Erythroblast (primary cell): ENCODE measurements at regions not wholly inside any gene's neighbourhood (a gene's known extent, or its start where the extent isn't known, plus 50 kb on each side); places are given as distances from the start of the nearest gene placed in this dataset.

ENCODE experiments used
- GATA1 ChIP-seq: IDR thresholded peaks from 2 replicates; pipeline ENCODE4 v1.6.1; 2011; ENCODE audit warnings: low read depth, mild to moderate bottlenecking, control low read depth, low read length, moderate library complexity
- POLR2A ChIP-seq: IDR thresholded peaks from 2 replicates; pipeline ENCODE4 v1.6.1; 2011; ENCODE audit warnings: mild to moderate bottlenecking, low read length

GRCh38 chr4:137685357-137685756, 153.1 kb upstream of the PCDH18 start:
- TF ChIP-seq POLR2A, result no peak
- TF ChIP-seq GATA1, result no peak
